ENCODE measurements at regions not wholly inside any gene's neighbourhood (a gene's known extent, or its start where the extent isn't known, plus 50 kb on each side); places are given as distances from the start of the nearest gene placed in this dataset.

DNA sequence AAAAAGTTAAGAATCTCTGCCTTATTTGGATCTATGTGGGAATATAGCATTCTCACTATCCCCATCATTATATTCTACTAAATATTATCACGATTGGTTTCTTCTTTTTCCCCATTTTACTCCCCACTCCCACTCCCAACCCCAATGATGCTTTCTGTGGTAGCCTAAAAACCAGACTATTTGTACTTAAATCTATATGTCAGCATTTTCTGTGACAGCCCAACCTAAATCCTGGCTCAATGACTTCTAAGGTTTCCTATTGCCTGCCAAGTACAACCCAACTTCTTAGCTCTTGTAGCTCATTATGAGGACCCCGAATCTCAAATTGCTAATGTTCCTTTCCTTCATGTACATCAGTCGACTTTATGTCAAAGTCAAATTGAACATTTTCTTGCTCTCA, 598.6 kb downstream of the XPNPEP1 start:
- TF ChIP-seq, protein P1, sequence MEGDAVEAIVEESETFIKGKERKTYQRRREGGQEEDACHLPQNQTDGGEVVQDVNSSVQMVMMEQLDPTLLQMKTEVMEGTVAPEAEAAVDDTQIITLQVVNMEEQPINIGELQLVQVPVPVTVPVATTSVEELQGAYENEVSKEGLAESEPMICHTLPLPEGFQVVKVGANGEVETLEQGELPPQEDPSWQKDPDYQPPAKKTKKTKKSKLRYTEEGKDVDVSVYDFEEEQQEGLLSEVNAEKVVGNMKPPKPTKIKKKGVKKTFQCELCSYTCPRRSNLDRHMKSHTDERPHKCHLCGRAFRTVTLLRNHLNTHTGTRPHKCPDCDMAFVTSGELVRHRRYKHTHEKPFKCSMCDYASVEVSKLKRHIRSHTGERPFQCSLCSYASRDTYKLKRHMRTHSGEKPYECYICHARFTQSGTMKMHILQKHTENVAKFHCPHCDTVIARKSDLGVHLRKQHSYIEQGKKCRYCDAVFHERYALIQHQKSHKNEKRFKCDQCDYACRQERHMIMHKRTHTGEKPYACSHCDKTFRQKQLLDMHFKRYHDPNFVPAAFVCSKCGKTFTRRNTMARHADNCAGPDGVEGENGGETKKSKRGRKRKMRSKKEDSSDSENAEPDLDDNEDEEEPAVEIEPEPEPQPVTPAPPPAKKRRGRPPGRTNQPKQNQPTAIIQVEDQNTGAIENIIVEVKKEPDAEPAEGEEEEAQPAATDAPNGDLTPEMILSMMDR (IDR thresholded peaks at IDR 0.05): no peak
- TF ChIP-seq TCF7L2 (IDR thresholded peaks at IDR 0.05; ENCODE audit: low read depth, low read length) (no peak), POLR2AphosphoS5 (IDR thresholded peaks at IDR 0.05; ENCODE audit: low read depth, low read length) (no peak), SIN3A (IDR thresholded peaks at IDR 0.05; ENCODE audit: borderline replicate concordance, insufficient read depth, low read depth, low read length) (no peak)
- TF ChIP-seq, protein P2, sequence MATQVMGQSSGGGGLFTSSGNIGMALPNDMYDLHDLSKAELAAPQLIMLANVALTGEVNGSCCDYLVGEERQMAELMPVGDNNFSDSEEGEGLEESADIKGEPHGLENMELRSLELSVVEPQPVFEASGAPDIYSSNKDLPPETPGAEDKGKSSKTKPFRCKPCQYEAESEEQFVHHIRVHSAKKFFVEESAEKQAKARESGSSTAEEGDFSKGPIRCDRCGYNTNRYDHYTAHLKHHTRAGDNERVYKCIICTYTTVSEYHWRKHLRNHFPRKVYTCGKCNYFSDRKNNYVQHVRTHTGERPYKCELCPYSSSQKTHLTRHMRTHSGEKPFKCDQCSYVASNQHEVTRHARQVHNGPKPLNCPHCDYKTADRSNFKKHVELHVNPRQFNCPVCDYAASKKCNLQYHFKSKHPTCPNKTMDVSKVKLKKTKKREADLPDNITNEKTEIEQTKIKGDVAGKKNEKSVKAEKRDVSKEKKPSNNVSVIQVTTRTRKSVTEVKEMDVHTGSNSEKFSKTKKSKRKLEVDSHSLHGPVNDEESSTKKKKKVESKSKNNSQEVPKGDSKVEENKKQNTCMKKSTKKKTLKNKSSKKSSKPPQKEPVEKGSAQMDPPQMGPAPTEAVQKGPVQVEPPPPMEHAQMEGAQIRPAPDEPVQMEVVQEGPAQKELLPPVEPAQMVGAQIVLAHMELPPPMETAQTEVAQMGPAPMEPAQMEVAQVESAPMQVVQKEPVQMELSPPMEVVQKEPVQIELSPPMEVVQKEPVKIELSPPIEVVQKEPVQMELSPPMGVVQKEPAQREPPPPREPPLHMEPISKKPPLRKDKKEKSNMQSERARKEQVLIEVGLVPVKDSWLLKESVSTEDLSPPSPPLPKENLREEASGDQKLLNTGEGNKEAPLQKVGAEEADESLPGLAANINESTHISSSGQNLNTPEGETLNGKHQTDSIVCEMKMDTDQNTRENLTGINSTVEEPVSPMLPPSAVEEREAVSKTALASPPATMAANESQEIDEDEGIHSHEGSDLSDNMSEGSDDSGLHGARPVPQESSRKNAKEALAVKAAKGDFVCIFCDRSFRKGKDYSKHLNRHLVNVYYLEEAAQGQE (IDR thresholded peaks at IDR 0.05; ENCODE audit: insufficient read depth in 1 of 2, low read depth in 2 of 2, low read length in 1 of 2): no peak

Data from Panc1 (cell line).